Gastroesophageal sphincter (tissue), 4 donors: ENCODE measurements at regions not wholly inside any gene's neighbourhood (a gene's known extent, or its start where the extent isn't known, plus 50 kb on each side); places are given as distances from the start of the nearest gene placed in this dataset.

Source experiments
- ATAC-seq: fragments of 150-250 bp; one replicate; pipeline ENCODE4 v1.9.1; 2016; ENCODE audit warnings: mild to moderate bottlenecking, moderate library complexity
- H3K27ac ChIP-seq, 4 donors: fragments of 200-600 bp; sonication (generic) in 3 of 4; 1 replicate in 3 of 4; 2 replicates in 1 of 4; pipeline ENCODE4 v1.5.1; 2016 to 2019
- H3K27me3 ChIP-seq: fragments of 200-600 bp; sonication (generic); one replicate; pipeline ENCODE4 v1.5.1; 2019
- H3K36me3 ChIP-seq, 2 donors: fragments of 200-600 bp; sonication (generic); one replicate each; pipeline ENCODE4 v1.5.1; 2019; ENCODE audit warnings: control low read depth in 1 of 2
- H3K4me1 ChIP-seq, 3 donors: fragments of 200-600 bp; sonication (generic); 1 replicate in 2 of 3; 2 replicates in 1 of 3; pipeline ENCODE4 v1.5.1; 2016 to 2019; ENCODE audit warnings: control low read depth in 2 of 3
- H3K4me3 ChIP-seq, 2 donors: fragments of 200-600 bp; sonication (generic); one replicate each; pipeline ENCODE4 v1.5.1; 2019; ENCODE audit warnings: mild to moderate bottlenecking in 1 of 2, moderate library complexity in 1 of 2
- H3K9me3 ChIP-seq, 3 donors: fragments of 200-600 bp; sonication (generic); one replicate each; pipeline ENCODE4 v1.5.1; 2017 to 2019; ENCODE audit warnings: control low read depth in 2 of 3
- CTCF ChIP-seq, 4 experiments: fragments of 200-600 bp in 2 of 4; fragments of 450-650 bp in 2 of 4; sonication (generic) in 1 of 4; IDR thresholded peaks; one replicate each; pipeline ENCODE4 v1.5.1; 2017 to 2019; ENCODE audit warnings: antibody characterized with exemption in 4 of 4, mild to moderate bottlenecking in 2 of 4, moderate library complexity in 2 of 4
- EP300 ChIP-seq: sonication (generic); formaldehyde crosslinking; IDR thresholded peaks from one replicate; pipeline ENCODE4 v1.6.1; 2017; ENCODE audit warnings: antibody characterized with exemption, mild to moderate bottlenecking
- POLR2A ChIP-seq, 2 donors: fragments of 450-650 bp; IDR thresholded peaks; one replicate each; pipeline ENCODE4 v1.6.1; 2017; ENCODE audit warnings: antibody characterized with exemption in 2 of 2, mild to moderate bottlenecking in 2 of 2, moderate library complexity in 1 of 2
- POLR2AphosphoS5 ChIP-seq: sonication (generic); formaldehyde crosslinking; IDR thresholded peaks from one replicate; pipeline ENCODE4 v1.6.1; 2017; ENCODE audit warnings: antibody characterized with exemption
- WGBS, 2 donors: methylation state at CpG; one replicate each; pipeline ENCODE4 v1.1.5; 2018; ENCODE audit warnings: low coverage in 1 of 2; 5-methylcytosine and 5-hydroxymethylcytosine counted together

GRCh38 chr12:14164266-14164665 is 182.9 kb upstream of the GRIN2B start:
- Histone ChIP-seq H3K4me1 (no peaks in the 10 kb centered on the region), H3K9me3 (no peaks in the 10 kb centered on the region), H3K4me3 (no peak overlapping the region), H3K36me3 (no peaks in the 10 kb centered on the region), H3K27me3 (no peaks in the 10 kb centered on the region), H3K27ac (no peak overlapping the region)
- ATAC-seq: no peak
- no peak for TF ChIP-seq POLR2A (IDR thresholded peaks at IDR 0.05)
- no peak for TF ChIP-seq EP300
- no peak for TF ChIP-seq POLR2AphosphoS5
- WGBS, 2 donors: 84 to 92% methylated on average over 2 to 8 of the region's 8 CpGs

DNA sequence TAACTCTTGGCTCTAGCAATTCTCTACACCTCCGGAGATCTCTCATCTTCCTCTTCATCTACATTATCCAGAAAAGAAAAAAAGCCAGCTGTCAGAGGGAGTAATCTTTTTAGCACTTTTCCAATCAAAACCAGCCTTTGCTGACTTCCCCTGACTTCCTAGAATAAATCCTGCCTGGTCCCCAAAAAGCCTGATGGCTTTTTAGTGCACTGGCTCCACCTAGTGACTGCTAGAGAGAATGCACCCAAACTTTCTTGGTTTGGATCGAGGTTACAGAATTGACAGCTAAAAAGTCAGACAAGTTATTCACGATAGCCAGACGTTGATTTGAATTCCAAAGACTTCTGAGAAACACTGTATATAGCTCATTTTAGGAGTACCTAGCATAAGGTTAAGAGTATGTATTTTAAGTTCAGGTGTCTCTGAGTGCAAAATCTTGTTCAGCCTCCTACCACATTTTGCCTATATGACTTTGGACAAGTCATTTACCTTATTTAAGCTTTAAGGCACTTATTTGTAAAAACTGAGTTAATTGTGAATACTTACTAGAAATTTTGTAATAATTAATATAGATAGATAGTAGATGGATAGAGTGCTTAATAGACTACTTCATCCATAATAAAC is 185.7 kb upstream of the GRIN2B start:
- Histone ChIP-seq H3K27me3 (no peaks in the 10 kb centered on the region), H3K4me3 (no peak overlapping the region), H3K36me3 (no peaks in the 10 kb centered on the region), H3K9me3 (no peaks in the 10 kb centered on the region), H3K4me1 (no peaks in the 10 kb centered on the region), H3K27ac (no peak overlapping the region)
- ATAC-seq: no peak
- TF ChIP-seq EP300 (no peak), CTCF (IDR thresholded peaks at IDR 0.05) (peak; percentile 71 to 87 (median 78)), POLR2A (IDR thresholded peaks at IDR 0.05) (no peak)
- WGBS, 2 donors: 3 to 10% methylated on average over 4 of the region's 4 CpGs

- Histone ChIP-seq H3K27me3 (peaks cover 3% of the 10 kb centered on the region), H3K36me3 (no peaks in the 10 kb centered on the region), H3K4me3 (no peak overlapping the region), H3K9me3 (no peaks in the 10 kb centered on the region), H3K27ac (no peak overlapping the region), H3K4me1 (no peaks in the 10 kb centered on the region)
- TF ChIP-seq POLR2A (IDR thresholded peaks at IDR 0.05) (no peak), EP300 (no peak), POLR2AphosphoS5 (no peak), CTCF (IDR thresholded peaks at IDR 0.05) (no peak)
- WGBS, 2 donors: 31 to 55% methylated on average over 3 of the region's 3 CpGs
- no peak for ATAC-seq
These were observed 187.9 kb upstream of the GRIN2B start for GRCh38 chr12:14169281-14169680.

- no peak for ATAC-seq
- no peak overlapping the region for H3K27ac ChIP-seq
- H3K36me3 ChIP-seq: no peaks in the 10 kb centered on the region
- H3K9me3 ChIP-seq: no peaks in the 10 kb centered on the region
- H3K4me3 ChIP-seq: no peak overlapping the region
- TF ChIP-seq EP300: no peak
- no peak for TF ChIP-seq CTCF (IDR thresholded peaks at IDR 0.05)
- TF ChIP-seq POLR2AphosphoS5: no peak
- TF ChIP-seq POLR2A (IDR thresholded peaks at IDR 0.05): no peak
- no peaks in the 10 kb centered on the region for H3K4me1 ChIP-seq
- WGBS, 2 donors: 56 to 83% methylated on average over 2 of the region's 3 CpGs
- H3K27me3 ChIP-seq: peaks cover 3% of the 10 kb centered on the region
These were observed 189.7 kb upstream of the GRIN2B start for GRCh38 chr12:14171106-14171505.

- Histone ChIP-seq H3K36me3 (no peaks in the 10 kb centered on the region), H3K27ac (no peak overlapping the region), H3K9me3 (no peaks in the 10 kb centered on the region), H3K4me1 (no peaks in the 10 kb centered on the region), H3K4me3 (no peak overlapping the region), H3K27me3 (peaks cover 3% of the 10 kb centered on the region)
- WGBS, 2 donors: 50 to 67% methylated on average over 1 to 2 of the region's 2 CpGs
- TF ChIP-seq POLR2A (IDR thresholded peaks at IDR 0.05): no peak
- no peak for TF ChIP-seq CTCF (IDR thresholded peaks at IDR 0.05)
- no peak for TF ChIP-seq EP300
- TF ChIP-seq POLR2AphosphoS5: no peak
- ATAC-seq: no peak
These were observed 190.3 kb upstream of the ATF7IP start for GRCh38 chr12:14175206-14175605.
